ENCODE measurements at regions not wholly inside any gene's neighbourhood (a gene's known extent, or its start where the extent isn't known, plus 50 kb on each side); places are given as distances from the start of the nearest gene placed in this dataset.

- TF ChIP-seq CTCF (IDR thresholded peaks at IDR 0.05; ENCODE audit: low read depth, low read length), result no peak
- H3K4me3 ChIP-seq (ENCODE audit: low read depth, low read length), result no peak overlapping the region
Observed at GRCh38 chr6:87995461-87995860, 52.2 kb upstream of the SPACA1 start.

GRCh38 chr6:87993356-87993755 lies 54.3 kb upstream of the SPACA1 start:
- no peak for TF ChIP-seq CTCF (IDR thresholded peaks at IDR 0.05; ENCODE audit: low read depth, low read length)
- H3K4me3 ChIP-seq (ENCODE audit: low read depth, low read length), result no peak overlapping the region

GRCh38 chr6:87990871-87991270 lies 56.8 kb upstream of the SPACA1 start:
- no peak for TF ChIP-seq CTCF (IDR thresholded peaks at IDR 0.05; ENCODE audit: low read depth, low read length)
- H3K4me3 ChIP-seq (ENCODE audit: low read depth, low read length), result no peak overlapping the region

GRCh38 chr6:87982134-87982533 lies 65.5 kb upstream of the SPACA1 start:
- H3K4me3 ChIP-seq (ENCODE audit: low read depth, low read length), result no peak overlapping the region
- TF ChIP-seq CTCF (IDR thresholded peaks at IDR 0.05; ENCODE audit: low read depth, low read length), result no peak

GRCh38 chr6:87979737-87980136 lies 67.9 kb upstream of the SPACA1 start:
- no peak overlapping the region for H3K4me3 ChIP-seq (ENCODE audit: low read depth, low read length)
- TF ChIP-seq CTCF (IDR thresholded peaks at IDR 0.05; ENCODE audit: low read depth, low read length), result no peak

- no peak overlapping the region for H3K4me3 ChIP-seq (ENCODE audit: low read depth, low read length)
- no peak for TF ChIP-seq CTCF (IDR thresholded peaks at IDR 0.05; ENCODE audit: low read depth, low read length)
Observed at GRCh38 chr6:87976616-87977015, 71.0 kb upstream of the SPACA1 start.

- no peak for TF ChIP-seq CTCF (IDR thresholded peaks at IDR 0.05; ENCODE audit: low read depth, low read length)
- H3K4me3 ChIP-seq (ENCODE audit: low read depth, low read length), result no peak overlapping the region
Observed at GRCh38 chr6:87975561-87975960, 72.1 kb upstream of the SPACA1 start.

All from WI38 (cell line).